OCI-LY3 (cell line): ENCODE measurements at regions not wholly inside any gene's neighbourhood (a gene's known extent, or its start where the extent isn't known, plus 50 kb on each side); places are given as distances from the start of the nearest gene placed in this dataset.

Source experiments
- H2AFZ ChIP-seq: fragments of 200-600, 300-600 bp; shearing (Covaris generic); 2 replicates; pipeline ENCODE4 v1.6.0; 2014; ENCODE audit warnings: antibody characterized with exemption, low read depth, low read length
- H3K27ac ChIP-seq: fragments of 200-600, 300-600 bp; sonication (generic); 2 replicates; pipeline ENCODE4 v1.5.1; 2014; ENCODE audit warnings: mild to moderate bottlenecking, low read length, moderate library complexity, mixed read lengths
- H3K27me3 ChIP-seq: fragments of 200-600, 300-600 bp; sonication (generic); 2 replicates; pipeline ENCODE4 v1.6.1; 2014; ENCODE audit warnings: low read depth, low read length, mixed read lengths
- H3K36me3 ChIP-seq: fragments of 200-600, 300-600 bp; sonication (generic); replicated peaks from 2 replicates; pipeline ENCODE3; 2014; ENCODE audit warnings: low read depth, low read length, mixed read lengths
- H3K4me1 ChIP-seq: fragments of 300-600, 200-600 bp; sonication (generic); 2 replicates; pipeline ENCODE4 v1.6.1; 2014; ENCODE audit warnings: low read length, mixed read lengths
- H3K4me2 ChIP-seq: fragments of 200-600, 300-600 bp; sonication (generic); 2 replicates; pipeline ENCODE4 v1.6.1; 2014; ENCODE audit warnings: low read length, mixed read lengths
- H3K4me3 ChIP-seq: fragments of 300-600, 200-600 bp; sonication (generic); 2 replicates; pipeline ENCODE4 v1.5.1; 2014; ENCODE audit warnings: antibody characterized with exemption, mild to moderate bottlenecking, low read length, moderate library complexity
- H3K79me2 ChIP-seq: fragments of 300-600, 200-600 bp; shearing (Covaris generic); 2 replicates; pipeline ENCODE4 v1.6.1; 2014; ENCODE audit warnings: mild to moderate bottlenecking, low read length, mixed read lengths
- H3K9ac ChIP-seq: fragments of 300-600, 200-600 bp; shearing (Covaris generic); 2 replicates; pipeline ENCODE4 v1.6.0; 2014; ENCODE audit warnings: mild to moderate bottlenecking, low read length, moderate library complexity
- H3K9me3 ChIP-seq: fragments of 200-600, 300-600 bp; shearing (Covaris generic); 2 replicates; pipeline ENCODE4 v1.6.1; 2014; ENCODE audit warnings: low read length, mixed read lengths; ENCODE audit not compliant: insufficient read depth
- H4K20me1 ChIP-seq: fragments of 200-600, 300-600 bp; sonication (generic); 2 replicates; pipeline ENCODE4 v1.6.1; 2016; ENCODE audit warnings: low read length, mixed read lengths; ENCODE audit not compliant: insufficient read depth
- EZH2phosphoT487 ChIP-seq: fragments of 200-600 bp; shearing (Covaris generic); IDR thresholded peaks from 2 replicates; pipeline ENCODE4 v1.6.1; 2018; ENCODE audit warnings: antibody characterized with exemption, mixed run types, low read depth
- TF ChIP-seq, protein P1 (sequence below): fragments of 200-600, 300-600 bp; sonication (generic); IDR thresholded peaks from 2 replicates; pipeline ENCODE4 v1.5.1; 2014; ENCODE audit warnings: antibody characterized with exemption, low read length, low read depth

DNA sequence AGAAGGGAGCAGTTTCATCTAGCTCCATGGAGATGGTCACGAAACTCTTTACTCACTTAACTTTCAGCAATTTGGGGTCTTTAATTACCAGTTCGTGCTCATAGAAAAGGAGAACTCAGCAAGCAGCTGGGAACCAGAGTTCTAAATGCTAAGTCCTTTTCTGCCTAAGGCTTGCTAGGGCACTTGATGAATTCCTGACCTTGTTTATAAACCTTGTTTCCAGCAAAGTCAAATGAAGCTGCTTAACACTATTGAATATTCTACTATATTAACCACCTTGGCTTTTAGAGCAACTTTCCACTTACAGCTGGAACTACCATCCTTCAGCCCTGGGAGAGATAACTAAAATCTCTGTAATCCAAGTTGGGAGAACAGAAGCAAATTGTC is 79.5 kb upstream of the TSC22D2 start:
- Histone ChIP-seq H3K4me3 (no peak overlapping the region), H3K36me3 (no peaks in the 10 kb centered on the region), H2AFZ (no peak overlapping the region), H3K4me2 (no peak overlapping the region), H4K20me1 (no peaks in the 10 kb centered on the region), H3K27me3 (0 out of 2 replicates have a peak, but pooled peaks cover 3% of the 10 kb centered on the region), H3K4me1 (no peaks in the 10 kb centered on the region), H3K27ac (no peak overlapping the region), H3K9ac (no peak overlapping the region), H3K79me2 (no peaks in the 10 kb centered on the region), H3K9me3 (no peaks in the 10 kb centered on the region)
- TF ChIP-seq, protein P1, sequence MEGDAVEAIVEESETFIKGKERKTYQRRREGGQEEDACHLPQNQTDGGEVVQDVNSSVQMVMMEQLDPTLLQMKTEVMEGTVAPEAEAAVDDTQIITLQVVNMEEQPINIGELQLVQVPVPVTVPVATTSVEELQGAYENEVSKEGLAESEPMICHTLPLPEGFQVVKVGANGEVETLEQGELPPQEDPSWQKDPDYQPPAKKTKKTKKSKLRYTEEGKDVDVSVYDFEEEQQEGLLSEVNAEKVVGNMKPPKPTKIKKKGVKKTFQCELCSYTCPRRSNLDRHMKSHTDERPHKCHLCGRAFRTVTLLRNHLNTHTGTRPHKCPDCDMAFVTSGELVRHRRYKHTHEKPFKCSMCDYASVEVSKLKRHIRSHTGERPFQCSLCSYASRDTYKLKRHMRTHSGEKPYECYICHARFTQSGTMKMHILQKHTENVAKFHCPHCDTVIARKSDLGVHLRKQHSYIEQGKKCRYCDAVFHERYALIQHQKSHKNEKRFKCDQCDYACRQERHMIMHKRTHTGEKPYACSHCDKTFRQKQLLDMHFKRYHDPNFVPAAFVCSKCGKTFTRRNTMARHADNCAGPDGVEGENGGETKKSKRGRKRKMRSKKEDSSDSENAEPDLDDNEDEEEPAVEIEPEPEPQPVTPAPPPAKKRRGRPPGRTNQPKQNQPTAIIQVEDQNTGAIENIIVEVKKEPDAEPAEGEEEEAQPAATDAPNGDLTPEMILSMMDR: no peak
- no peak for TF ChIP-seq EZH2phosphoT487

DNA sequence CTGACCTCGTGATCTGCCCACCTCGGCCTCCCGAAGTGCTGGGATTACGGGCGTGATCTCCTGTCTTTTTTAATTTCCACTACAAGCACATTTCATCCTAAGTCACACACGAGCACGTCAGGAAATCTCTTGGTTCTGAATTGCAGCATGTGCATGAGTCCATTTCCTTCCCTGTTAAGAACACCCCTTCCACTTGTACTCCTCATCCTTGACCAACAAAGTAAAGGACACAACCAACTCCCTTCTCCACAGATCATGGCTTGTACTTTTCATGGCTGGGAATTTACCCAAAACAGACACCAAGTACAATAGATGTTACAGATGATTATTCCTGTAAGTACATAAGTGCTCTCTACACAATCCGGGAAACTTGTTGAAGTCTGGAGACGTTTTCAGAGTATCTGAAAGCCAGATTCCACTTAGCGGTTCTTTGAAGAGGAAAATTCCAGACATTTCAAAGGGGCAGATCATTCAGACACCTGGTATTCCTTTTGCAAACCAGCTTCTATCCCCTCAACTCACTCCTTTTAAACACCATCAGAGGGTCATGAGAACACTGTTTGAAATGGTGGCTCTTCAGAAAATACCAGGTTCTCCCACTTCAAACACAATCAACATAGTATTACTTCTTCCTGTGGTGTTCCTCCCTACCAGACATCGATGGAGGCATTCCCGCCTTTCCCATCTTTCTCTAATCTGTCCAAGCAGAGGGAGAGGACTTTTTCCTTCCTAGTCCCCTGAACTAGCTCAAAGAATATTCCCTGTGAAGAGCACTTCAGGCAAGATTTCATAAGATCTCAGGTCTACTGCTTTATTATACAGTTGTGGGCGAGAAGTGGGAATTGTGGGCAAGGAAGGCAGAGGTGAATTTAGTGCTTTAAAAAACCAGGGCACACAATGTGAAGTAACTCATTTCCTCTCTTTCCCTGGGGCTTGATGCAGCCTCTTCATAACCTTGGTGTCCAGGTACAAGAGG is 80.1 kb upstream of the TSC22D2 start:
- Histone ChIP-seq H3K27ac (no peak overlapping the region), H3K4me1 (no peaks in the 10 kb centered on the region), H3K4me2 (no peak overlapping the region), H3K9me3 (no peaks in the 10 kb centered on the region), H3K27me3 (0 out of 2 replicates have a peak, but pooled peaks cover 3% of the 10 kb centered on the region), H3K9ac (no peak overlapping the region), H4K20me1 (no peaks in the 10 kb centered on the region), H3K4me3 (no peak overlapping the region), H2AFZ (no peak overlapping the region), H3K79me2 (no peaks in the 10 kb centered on the region), H3K36me3 (no peaks in the 10 kb centered on the region)
- TF ChIP-seq, protein P1: no peak
- TF ChIP-seq EZH2phosphoT487: no peak

DNA sequence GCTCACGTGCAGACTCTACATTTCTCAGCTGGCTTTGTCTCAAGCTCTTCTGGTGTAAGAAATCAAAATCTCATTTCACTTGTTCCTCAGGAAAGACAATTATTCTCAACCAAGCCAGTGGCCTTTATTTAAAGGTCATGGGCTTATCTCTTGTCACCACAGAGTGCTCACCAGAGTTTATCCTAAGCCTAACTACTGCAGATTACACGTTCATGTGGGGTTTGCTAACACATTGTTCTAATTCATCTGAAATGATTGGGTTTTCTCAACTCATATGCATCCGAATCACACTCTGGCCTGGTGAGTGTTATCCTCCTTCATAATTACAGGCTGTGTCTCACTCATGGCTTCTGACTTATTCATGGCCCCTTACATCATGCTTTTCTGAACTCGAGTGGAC is 83.3 kb upstream of the TSC22D2 start:
- no peak overlapping the region for H2AFZ ChIP-seq
- no peaks in the 10 kb centered on the region for H3K36me3 ChIP-seq
- 0 out of 2 replicates have a peak, but pooled peaks cover 3% of the 10 kb centered on the region for H3K27me3 ChIP-seq
- no peaks in the 10 kb centered on the region for H3K79me2 ChIP-seq
- H3K9ac ChIP-seq: no peak overlapping the region
- H3K9me3 ChIP-seq: no peaks in the 10 kb centered on the region
- H3K27ac ChIP-seq: no peak overlapping the region
- H3K4me2 ChIP-seq: no peak overlapping the region
- no peaks in the 10 kb centered on the region for H4K20me1 ChIP-seq
- TF ChIP-seq EZH2phosphoT487: no peak
- TF ChIP-seq, protein P1: no peak
- no peaks in the 10 kb centered on the region for H3K4me1 ChIP-seq
- H3K4me3 ChIP-seq: no peak overlapping the region

DNA sequence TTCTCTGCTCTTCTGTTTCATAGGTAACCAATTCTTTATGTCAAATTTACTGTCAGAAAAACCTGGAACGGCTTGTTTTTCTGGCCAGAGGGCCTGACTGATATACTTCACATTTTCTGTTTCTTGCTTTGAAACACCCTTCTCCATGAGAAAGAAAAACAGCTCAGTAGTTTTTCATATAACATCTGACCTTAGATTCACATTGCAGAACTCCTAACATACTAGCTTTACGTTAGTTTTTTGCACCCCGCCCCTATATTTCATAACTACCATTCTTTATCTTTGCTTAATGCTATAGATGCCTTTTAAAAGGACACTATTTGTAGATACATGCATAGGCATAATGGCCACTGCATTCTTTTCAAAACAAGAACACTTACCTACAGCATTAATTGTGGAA is 83.9 kb upstream of the TSC22D2 start:
- no peak overlapping the region for H2AFZ ChIP-seq

More for the DNA sequence above, 83.9 kb upstream of the TSC22D2 start:
- no peaks in the 10 kb centered on the region for H3K4me1 ChIP-seq
- no peaks in the 10 kb centered on the region for H4K20me1 ChIP-seq
- H3K27ac ChIP-seq: no peak overlapping the region
- H3K9me3 ChIP-seq: no peaks in the 10 kb centered on the region
- no peaks in the 10 kb centered on the region for H3K79me2 ChIP-seq
- no peak overlapping the region for H3K4me2 ChIP-seq
- H3K9ac ChIP-seq: no peak overlapping the region
- no peak for TF ChIP-seq EZH2phosphoT487
- TF ChIP-seq, protein P1: no peak
- no peak overlapping the region for H3K4me3 ChIP-seq
- no peaks in the 10 kb centered on the region for H3K36me3 ChIP-seq
- H3K27me3 ChIP-seq: 0 out of 2 replicates have a peak, but pooled peaks cover 3% of the 10 kb centered on the region
